ENCODE measurements at regions not wholly inside any gene's neighbourhood (a gene's known extent, or its start where the extent isn't known, plus 50 kb on each side); places are given as distances from the start of the nearest gene placed in this dataset.

DNA sequence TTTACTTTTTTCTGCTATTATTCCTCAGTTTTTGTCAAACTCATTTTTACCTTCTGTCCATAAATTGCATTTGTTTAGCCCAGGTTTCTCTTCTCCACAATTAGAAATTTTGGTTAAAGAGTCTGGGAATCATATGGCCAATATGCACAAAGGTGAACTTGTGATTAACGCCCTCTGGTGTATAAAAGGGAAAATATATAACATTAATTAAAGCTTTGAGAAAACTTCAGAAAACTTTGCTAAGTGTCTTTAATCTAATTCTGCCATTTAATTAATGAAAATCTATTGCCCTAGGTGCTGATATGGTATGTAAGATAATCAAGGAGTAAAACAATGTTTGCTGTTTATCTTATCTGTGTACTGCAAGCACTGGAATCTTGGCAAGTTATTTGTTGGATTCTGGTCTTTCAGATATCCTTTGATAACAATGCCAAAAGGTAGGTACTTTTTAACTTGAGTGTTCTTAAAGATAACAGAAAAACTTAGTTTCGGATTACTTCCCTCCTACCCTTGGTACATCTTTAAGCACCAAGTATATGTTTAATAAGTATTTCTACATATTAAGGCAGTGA, 402.6 kb downstream of the SUCLA2 start:
- Histone ChIP-seq H3K4me3 (no peak overlapping the region), H3K36me3 (no peaks in the 10 kb centered on the region), H3K4me1 (no peaks in the 10 kb centered on the region), H3K27me3 (no peaks in the 10 kb centered on the region), H3K27ac (no peak overlapping the region), H3K9me3 (no peaks in the 10 kb centered on the region)
- no peak for DNase-seq (ENCODE audit: extremely low spot score in 2 of 2)
- intact Hi-C loops (cut with DNase I), result no loop called here
- TF ChIP-seq, protein P1, sequence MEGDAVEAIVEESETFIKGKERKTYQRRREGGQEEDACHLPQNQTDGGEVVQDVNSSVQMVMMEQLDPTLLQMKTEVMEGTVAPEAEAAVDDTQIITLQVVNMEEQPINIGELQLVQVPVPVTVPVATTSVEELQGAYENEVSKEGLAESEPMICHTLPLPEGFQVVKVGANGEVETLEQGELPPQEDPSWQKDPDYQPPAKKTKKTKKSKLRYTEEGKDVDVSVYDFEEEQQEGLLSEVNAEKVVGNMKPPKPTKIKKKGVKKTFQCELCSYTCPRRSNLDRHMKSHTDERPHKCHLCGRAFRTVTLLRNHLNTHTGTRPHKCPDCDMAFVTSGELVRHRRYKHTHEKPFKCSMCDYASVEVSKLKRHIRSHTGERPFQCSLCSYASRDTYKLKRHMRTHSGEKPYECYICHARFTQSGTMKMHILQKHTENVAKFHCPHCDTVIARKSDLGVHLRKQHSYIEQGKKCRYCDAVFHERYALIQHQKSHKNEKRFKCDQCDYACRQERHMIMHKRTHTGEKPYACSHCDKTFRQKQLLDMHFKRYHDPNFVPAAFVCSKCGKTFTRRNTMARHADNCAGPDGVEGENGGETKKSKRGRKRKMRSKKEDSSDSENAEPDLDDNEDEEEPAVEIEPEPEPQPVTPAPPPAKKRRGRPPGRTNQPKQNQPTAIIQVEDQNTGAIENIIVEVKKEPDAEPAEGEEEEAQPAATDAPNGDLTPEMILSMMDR (IDR thresholded peaks at IDR 0.05), result peak in 1 of 3 experiments; percentile 4
- TF ChIP-seq POLR2A (IDR thresholded peaks at IDR 0.05) (no peak), POLR2AphosphoS5 (IDR thresholded peaks at IDR 0.05; ENCODE audit: insufficient read depth in 1 of 2, low read depth in 1 of 2) (no peak)

DNA sequence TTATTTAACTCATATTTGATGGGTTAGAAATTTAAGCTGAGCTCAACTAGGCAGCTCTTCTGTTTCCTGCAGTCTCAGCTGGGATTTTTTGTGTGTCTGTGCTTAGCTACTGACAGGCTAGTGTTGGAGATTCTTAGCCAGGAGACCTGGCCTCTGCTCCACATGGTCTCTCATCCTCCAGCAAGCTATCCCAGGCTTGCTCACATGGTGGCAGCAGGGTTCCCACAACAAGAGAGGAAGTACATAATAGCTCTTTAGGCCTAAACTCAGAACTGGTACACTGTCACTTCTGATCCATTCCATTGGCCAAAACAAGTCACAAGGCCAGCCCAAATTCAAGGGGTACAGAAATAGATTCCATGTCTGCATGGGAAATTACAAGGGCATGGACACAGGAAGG, 406.2 kb downstream of the SUCLA2 start:
- no peaks in the 10 kb centered on the region for H3K36me3 ChIP-seq
- no peaks in the 10 kb centered on the region for H3K4me1 ChIP-seq
- intact Hi-C loops (cut with DNase I), result no loop called here
- TF ChIP-seq, protein P1 (IDR thresholded peaks at IDR 0.05), result no peak
- no peak for TF ChIP-seq POLR2A (IDR thresholded peaks at IDR 0.05)
- TF ChIP-seq POLR2AphosphoS5 (IDR thresholded peaks at IDR 0.05; ENCODE audit: insufficient read depth in 1 of 2, low read depth in 1 of 2), result no peak
- no peaks in the 10 kb centered on the region for H3K27me3 ChIP-seq
- DNase-seq (ENCODE audit: extremely low spot score in 2 of 2), result no peak
- H3K4me3 ChIP-seq, result no peak overlapping the region
- H3K9me3 ChIP-seq, result no peaks in the 10 kb centered on the region
- H3K27ac ChIP-seq, result no peak overlapping the region

DNA sequence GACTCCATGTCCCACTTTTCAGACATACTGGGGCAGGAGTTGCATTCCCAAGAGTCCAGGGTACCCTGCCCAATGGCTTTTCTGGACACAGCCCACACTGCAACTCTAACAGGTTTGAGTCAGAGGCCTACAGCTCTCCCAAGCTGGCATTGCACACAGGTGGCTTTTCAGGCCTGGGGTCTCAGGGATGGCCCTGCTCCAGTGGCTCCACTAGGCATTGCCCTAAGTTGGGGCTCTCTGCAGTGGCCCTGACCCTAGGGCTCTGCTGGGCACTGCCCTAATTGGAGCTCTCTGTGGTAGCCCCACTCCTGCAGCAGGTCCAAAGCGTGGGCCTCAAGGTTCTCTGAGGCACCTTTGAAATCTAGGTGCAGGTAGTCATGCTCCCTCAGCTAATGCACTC, 408.8 kb downstream of the SUCLA2 start:
- intact Hi-C loops (cut with DNase I), result no loop called here
- H3K27me3 ChIP-seq, result no peaks in the 10 kb centered on the region
- TF ChIP-seq, protein P1 (IDR thresholded peaks at IDR 0.05), result no peak
- TF ChIP-seq POLR2AphosphoS5 (IDR thresholded peaks at IDR 0.05; ENCODE audit: insufficient read depth in 1 of 2, low read depth in 1 of 2), result no peak
- TF ChIP-seq POLR2A (IDR thresholded peaks at IDR 0.05), result no peak

DNA sequence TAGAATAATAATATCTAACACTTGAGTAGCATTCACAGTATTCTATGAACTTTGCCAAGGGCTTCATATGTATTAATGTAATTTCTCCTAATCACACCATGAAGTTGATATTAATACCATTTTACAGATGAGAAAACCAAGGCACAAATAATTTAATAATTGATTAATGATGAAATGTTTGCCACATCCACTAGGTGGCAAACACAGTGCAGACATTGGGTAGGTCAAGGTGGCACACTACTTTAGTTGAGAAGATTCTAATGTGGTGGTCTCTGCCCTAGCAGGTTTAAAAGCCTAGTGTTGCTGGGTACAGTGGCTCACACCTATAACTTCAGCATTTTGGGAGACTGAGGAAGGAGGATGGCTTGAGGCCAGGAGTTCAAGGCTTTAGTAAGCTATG, 412.4 kb downstream of the SUCLA2 start:
- H3K27ac ChIP-seq, result no peak overlapping the region
- no peaks in the 10 kb centered on the region for H3K9me3 ChIP-seq
- TF ChIP-seq POLR2A (IDR thresholded peaks at IDR 0.05) (no peak), POLR2AphosphoS5 (IDR thresholded peaks at IDR 0.05; ENCODE audit: insufficient read depth in 1 of 2, low read depth in 1 of 2) (no peak)
- TF ChIP-seq, protein P1 (IDR thresholded peaks at IDR 0.05), result no peak
- no peaks in the 10 kb centered on the region for H3K27me3 ChIP-seq
- no peak for DNase-seq (ENCODE audit: extremely low spot score in 2 of 2)
- no peaks in the 10 kb centered on the region for H3K4me1 ChIP-seq
- intact Hi-C loops (cut with DNase I), result no loop called here
- no peak overlapping the region for H3K4me3 ChIP-seq
- H3K36me3 ChIP-seq, result no peaks in the 10 kb centered on the region

More for the DNA sequence above, 408.8 kb downstream of the SUCLA2 start:
- H3K4me1 ChIP-seq, result no peaks in the 10 kb centered on the region
- no peaks in the 10 kb centered on the region for H3K36me3 ChIP-seq
- no peak for DNase-seq (ENCODE audit: extremely low spot score in 2 of 2)
- H3K27ac ChIP-seq, result no peak overlapping the region
- H3K4me3 ChIP-seq, result no peak overlapping the region
- H3K9me3 ChIP-seq, result no peaks in the 10 kb centered on the region

DNA sequence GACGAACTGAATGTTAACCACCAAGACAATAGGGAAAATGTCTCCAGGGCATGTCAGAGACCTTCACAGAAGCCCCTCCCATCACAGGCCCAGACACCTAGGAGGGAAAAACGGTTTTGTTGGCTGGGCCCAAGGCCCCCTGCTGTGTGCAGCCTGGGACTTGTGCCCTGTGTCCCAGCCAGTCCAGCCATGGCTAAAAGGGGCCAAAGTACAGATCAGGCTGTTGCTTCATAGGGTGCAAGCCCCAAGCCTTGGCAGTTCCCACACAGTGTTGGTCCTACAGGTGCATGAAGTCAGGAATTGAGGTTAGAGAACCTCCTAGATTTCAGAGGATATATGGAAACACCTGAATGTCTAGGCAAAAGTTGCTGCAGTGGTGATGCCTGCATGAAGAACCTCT, 428.7 kb downstream of the SUCLA2 start:
- H3K9me3 ChIP-seq, result peaks cover 6% of the 10 kb centered on the region
- DNase-seq (ENCODE audit: extremely low spot score in 2 of 2), result no peak

More for the DNA sequence above, 428.7 kb downstream of the SUCLA2 start:
- Histone ChIP-seq H3K27ac (no peak overlapping the region), H3K36me3 (no peaks in the 10 kb centered on the region), H3K4me1 (no peaks in the 10 kb centered on the region), H3K27me3 (no peaks in the 10 kb centered on the region), H3K4me3 (no peak overlapping the region)
- intact Hi-C loops (cut with DNase I), result no loop called here
- TF ChIP-seq POLR2AphosphoS5 (IDR thresholded peaks at IDR 0.05; ENCODE audit: insufficient read depth in 1 of 2, low read depth in 1 of 2) (no peak), POLR2A (IDR thresholded peaks at IDR 0.05) (no peak)

Data from vagina (tissue), 2 donors.